GM21825 (cell line): ENCODE measurements at regions not wholly inside any gene's neighbourhood (a gene's known extent, or its start where the extent isn't known, plus 50 kb on each side); places are given as distances from the start of the nearest gene placed in this dataset.

Experiments
- ATAC-seq: cut with Tn5 transposase; IDR thresholded peaks from one replicate; pipeline ENCODE4 v1.9.1; 2021; ENCODE audit warnings: mild to moderate bottlenecking, moderate library complexity; ENCODE audit not compliant: unreplicated experiment

DNA sequence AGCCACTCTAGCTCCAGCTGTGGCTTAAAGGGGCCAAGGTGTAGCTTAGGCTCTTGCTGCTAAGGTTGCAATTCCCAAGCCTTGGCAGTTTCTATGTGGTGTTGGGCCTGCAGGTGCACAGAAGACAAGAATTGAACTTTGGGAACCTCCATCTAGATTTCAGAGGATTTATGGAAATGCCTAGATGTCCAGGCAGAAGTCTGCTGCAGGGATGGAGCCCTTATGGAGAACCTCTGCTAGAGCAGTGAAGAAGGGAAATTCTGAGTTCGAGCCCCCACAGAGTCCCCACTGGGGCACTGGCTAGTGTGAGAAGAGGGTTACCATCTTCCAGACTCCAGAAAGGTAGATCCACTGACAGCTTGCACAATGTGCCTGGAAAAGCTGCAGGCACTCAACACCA, 694.7 kb downstream of the SLC16A7 start:
- ATAC-seq: no peak

DNA sequence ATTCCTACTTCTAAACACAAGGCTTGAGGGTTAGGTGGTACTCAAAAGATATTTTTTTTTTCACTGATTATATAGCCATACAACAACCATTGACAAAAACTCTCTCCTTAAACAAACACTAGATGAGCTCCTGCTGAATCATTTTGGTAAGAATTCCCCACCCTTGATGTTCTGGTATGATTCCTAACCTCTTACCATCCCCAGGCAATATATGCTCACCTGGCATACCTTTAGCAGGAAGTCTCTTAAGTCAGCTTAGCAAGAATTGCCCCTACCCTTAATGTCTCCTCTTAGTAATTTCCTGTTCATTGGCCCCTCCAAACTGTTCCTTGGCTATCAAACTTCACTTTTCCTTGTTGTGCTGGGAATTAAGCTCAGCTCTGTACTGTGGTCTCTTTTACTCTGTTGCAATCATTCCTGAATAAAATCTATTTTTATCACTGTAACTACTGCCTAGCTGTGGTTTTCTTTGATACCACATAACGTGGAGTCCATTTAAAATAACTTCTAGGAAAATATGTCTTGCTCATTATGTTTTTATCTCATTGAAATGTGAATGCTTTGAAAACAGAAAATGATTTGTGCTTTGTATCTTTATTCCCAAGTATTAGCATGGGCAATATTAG, 712.6 kb downstream of the SLC16A7 start:
- ATAC-seq: no peak

DNA sequence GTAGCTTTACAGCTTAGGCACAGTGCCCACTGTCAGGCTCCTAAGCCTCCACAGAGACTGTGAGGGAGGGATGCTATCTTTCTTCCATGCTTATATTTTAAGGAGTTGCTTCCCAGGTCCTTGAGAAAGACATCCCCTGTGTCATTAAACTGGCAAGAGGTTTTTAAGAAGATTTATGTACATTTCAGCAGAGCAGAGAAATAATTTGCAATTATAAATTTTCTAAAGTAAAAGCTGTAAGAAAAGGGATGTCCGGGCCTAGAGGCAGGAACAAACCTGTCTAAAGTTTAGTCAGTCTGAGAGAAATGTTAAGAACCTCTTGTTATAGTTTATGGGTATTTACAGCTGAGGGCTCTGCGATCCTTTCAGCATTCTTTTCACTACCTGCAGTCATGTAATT, 716.1 kb downstream of the SLC16A7 start:
- no peak for ATAC-seq

DNA sequence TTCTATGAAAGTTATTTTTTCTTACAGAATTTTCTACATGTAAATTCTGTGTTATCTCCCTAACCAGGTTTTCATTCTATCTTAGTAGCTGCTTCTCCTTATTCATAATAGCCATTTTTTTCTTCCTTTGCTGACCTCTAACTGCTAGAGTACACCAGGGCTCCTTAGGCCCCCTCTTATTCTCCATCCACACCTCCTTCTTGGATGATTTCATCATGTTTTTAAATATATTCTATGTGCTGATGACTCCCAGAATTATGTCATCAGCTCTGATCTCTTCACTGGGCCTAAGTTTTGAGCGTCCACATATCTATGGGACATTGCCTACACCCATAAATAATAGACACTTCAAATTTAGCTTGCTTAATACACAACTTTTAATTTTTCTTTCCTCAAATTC, 721.5 kb downstream of the SLC16A7 start:
- no peak for ATAC-seq

DNA sequence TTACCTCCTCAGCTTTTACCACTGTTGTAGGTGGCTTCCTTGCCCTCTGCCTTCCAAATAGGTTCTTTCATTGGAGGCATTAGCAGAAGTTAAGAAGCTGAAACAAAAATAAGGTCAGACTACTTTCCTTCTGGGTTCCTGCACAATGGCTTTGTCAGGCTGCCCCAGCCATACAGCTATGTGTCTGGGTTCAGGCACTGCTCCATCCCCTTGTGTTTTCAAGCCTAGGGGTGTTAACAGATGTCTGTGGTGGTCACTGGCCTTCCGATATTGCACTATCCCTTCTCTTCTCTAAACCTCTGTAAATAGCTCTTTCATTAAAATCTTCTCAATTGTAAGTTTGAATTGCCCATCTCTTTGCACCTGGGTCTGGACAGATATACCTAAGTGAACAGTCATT, 728.9 kb downstream of the SLC16A7 start:
- ATAC-seq: no peak

DNA sequence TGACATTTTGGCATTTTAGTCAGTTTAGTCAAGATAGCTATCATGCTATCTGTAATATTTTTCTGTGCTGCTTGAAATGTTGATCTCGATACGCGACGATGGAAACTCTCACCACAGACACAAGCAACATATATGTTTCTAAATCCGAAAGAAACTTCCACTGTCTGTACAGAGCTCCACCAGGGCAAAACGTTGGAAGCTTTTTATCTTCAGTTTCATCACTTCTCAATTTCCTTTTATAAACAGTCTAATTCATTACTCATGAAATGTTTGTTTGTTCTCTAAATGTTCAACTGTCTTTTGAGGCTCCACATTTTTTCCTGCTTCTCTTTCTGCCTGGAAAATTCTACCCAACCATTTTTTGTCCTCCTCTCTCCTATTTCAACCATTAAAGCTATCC, 737.6 kb downstream of the SLC16A7 start:
- ATAC-seq: no peak

DNA sequence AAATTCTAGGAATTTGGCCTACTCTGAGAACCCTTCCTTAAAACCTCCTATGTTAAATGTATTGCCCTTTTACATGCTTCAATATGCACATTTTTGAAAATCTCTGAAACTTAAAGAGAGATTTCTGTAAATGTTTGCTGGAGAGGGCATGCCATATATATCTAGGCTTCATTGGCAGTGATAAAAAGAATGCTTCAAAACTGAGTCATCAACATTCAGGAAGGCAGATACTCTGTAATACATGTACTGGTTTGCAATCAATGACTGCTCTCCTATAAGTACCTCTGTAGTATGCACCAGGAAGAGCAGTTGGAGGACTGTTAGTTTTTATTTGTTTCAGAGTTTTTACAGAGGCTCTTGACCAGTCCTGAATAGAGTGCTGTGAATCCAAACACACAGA, 739.9 kb downstream of the SLC16A7 start:
- no peak for ATAC-seq

DNA sequence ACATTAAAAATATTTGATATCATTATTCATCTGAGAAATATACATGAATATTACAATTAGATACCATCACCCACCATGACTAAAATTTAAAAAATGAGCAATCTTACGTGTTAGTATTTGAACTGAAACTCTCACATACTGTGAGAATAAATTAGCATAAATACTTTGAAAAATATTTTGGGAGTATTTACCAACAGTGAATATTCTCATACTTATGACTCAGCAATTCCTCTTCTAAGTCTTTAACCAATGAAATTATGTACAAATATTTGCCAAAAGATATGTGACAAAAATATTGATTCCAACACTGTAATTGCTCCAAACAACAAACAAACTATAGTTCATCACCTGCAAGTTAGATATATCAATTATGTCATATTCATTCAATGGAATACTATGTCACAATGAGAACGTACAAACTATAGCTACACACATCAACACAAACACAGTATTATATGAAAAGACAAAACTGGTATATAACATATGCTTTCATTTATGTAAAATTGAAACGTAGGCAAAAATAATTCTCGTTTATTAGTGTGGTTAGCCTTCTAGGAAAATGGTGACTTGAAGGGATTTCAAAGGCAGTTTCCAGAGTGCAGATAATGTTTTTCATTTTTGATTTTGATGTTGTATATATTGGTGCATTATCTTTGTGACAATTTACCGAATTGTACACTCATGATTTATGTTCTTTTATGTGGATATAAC, 742.2 kb downstream of the SLC16A7 start:
- ATAC-seq: no peak

DNA sequence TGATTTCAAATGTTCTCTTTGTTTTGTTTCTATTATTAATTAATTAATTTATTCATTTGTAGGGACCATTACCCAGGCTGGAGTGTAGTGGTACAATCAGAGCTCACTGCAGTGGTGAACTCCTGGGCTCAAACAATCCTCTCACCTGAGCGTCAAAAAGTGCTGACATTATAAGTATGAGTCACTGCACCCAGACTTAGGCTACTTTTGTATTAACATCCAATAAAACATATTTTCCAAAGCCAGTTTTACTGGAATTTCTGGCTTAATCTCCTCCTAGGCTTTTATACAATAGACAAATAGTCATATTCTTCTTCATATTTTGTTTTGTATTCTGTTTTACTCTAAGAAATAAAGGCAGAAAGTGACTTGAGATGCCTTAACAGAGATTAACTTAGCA, 749.6 kb downstream of the SLC16A7 start:
- ATAC-seq: no peak

DNA sequence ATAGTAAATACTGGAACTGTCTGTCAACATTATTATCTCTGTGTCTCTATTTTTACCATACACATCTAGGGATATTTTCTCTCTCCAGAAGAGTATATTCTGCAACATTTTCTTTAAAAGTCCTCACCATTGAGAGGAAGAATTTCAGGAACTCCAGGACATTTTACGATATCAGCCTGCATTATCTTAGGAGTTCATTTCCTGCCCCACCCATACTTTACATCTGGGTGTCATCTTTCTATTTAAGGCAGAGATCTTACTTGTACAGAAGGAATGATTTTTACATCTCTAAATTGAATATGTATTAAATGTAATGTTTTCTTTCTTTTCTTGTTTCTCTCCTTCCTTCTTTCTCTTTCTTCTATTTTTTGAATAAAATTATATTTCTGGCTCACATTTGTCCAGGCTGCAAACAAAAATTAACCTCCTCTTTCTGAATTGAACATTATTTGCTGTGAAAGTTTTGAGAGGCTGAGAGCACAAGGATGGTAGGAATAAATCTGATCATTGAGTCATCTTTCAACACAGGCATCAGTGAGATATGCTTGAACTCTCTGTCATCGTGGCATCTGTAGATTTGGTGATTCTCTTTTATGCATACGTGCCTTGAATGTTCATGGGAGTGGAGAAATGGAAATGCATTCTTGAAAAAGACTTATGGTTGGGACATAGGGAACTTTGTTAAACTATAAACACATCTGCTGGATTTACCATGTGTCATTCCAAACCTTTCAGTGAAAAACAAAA, 753.6 kb downstream of the SLC16A7 start:
- no peak for ATAC-seq

DNA sequence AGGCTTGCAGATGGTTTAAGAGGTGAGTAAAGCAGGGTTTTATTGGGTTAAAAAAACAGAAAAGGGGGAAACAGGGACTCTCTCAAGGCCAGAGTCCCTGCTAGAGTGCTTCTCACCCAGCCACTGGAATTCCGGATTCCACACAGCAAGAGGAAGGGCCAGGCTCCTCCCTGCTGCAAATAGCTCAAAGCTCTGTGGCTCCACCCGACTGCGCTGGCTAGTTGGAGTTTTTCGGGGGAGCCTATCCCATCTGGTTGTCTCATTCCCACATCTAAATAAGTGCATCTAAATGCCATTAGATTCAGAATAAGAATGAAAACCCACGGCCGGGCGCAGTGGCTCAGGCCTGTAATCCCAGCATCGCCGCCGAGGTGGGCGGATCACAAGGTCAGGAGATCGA, 791.5 kb downstream of the SLC16A7 start:
- no peak for ATAC-seq

DNA sequence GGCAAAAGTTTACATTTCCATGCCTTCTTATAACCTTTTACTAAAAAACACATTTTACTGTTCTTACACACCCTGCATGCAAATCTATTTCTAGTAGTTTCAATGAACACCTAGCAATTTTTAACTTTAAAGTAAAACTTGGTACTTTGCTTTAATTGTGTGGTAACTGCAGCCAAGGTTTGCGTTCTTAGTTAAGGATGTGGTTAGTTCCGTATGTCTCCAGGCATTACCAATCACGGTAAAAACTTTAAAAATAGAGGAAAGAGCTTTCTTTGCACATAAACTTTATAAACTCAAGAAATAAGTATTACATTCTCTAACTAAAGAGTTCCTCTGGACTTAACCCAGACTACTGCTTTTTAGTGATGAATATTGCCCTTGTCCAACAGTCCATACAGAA, 795.2 kb downstream of the SLC16A7 start:
- ATAC-seq: no peak

DNA sequence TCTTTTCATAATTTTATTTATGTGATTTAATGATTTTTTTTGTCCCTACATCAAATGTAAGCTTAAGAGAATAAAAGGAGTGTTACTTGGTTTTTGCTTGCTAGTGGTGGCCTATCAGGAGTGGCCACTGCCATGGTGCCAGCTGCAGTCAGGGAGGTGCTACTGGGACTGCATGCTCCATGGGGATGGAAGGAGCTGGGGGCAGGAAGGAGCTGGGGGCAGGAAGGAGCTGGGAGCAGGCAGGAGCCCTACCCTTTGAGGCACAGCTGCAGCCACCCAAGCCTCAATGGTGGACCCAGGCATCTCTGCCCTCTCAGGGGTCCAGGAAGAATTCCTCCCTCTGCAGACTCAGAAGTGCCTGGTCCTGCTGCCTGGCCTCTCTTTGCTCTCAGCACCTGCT, 796.0 kb downstream of the SLC16A7 start:
- no peak for ATAC-seq

DNA sequence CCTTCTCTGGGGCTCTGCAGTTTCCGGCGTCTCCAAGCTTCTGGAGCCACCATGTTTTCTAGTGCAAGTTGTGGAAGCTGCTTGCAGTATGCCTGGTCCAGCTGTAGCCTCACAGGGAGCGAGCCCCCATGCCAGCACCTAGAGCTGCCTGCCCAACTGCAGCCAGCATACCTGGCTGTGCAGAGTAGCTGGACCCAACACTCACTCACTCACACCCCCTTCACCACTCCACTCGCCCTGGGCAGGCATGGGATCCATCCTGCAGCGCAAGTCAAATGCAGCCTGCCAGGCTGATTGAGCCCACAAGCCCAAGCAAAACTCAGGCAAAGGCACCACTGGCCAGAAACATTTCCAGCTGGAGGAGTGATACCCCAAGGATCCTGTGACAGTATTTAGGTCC, 797.3 kb downstream of the SLC16A7 start:
- ATAC-seq: no peak

DNA sequence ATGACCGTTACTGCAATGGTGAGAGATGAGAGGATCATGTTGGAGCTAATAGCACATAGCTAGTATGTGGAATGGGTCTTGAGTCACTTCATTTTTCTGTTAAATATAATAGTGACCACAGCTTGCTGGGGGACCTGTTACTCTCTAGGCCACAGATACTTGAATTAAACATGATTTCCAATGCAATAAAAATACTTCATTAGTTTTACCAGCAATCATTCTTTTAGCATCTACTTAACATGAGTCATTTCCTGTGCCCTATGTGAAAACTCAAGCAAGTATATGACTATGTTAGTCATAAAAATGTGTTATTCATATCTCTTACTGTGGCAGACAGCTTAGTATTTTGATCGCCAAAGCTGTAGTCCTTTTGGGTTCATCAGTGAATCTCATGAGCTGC, 798.8 kb downstream of the SLC16A7 start:
- ATAC-seq: no peak

DNA sequence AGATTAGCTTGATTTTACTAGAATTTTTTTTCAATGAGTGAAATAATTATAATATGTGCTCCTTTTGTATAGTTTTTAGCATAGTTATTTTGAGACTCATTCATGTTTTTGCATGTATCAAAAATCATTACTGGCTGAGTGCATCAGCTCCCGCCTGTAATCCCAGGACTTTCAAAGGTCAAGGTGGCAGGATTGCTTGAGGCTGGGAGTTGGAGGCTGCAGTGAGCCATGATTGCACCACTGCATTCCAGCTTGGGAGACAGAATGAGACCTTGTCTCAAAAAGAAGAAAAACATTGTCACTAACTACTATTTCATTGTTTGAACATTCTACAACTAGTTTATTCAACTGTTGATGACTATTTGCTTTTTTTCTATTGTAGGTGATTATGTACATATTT, 802.7 kb downstream of the SLC16A7 start:
- ATAC-seq: no peak

DNA sequence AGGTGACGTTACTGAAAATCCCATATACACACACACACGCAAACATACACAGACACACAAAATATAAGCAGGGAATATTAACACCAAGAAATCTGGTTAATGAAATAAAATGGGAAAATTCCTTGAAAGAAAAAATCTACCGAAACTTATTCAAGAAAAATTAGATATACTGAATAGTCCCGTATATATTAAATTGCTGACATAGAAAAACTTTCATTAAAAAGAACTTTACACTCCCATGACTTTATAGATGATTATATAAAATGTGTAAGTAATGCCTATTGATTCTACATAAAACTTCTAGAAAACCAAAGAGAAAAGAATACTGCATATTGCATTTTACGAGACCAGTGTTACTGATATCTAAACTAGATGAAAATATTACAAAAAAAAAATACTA, 803.2 kb downstream of the SLC16A7 start:
- ATAC-seq: no peak

DNA sequence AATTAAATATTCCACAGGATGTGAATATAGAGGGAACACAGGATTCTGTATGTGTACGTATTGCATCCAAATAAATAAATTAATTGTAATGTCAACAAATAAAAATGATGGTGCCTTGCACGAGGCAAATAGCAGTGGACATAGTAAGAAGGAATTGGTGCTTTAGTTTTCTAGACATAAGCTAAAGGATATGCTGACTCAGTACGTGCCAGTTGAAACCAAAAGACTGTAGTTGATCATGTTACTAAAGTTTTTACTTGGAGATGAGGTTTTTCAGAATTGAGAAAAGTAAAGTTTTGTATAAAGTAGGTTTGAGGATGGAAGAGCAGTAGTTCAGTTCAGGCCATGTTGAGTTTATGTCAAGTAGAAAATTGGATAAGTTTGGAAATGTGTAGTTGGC, 807.2 kb downstream of the SLC16A7 start:
- ATAC-seq: no peak

DNA sequence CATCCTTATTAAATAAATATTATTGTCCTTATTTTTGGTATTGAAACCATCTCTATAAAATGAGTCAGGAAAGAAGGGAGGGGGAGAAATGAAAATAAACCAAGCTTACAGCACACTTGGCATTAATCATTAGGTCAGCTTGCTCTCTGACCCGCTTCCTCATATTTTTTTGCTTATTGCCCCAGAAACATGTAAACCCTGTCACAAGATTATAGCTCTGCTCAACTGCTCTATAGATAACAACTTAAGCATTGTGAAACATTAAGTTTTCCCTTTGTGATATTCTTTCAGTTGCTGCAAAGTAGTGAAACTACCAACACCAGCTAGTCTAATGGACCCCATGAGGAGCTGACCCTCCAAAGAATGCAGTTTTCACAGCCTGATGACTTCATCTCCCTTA, 819.5 kb downstream of the SLC16A7 start:
- ATAC-seq: no peak

DNA sequence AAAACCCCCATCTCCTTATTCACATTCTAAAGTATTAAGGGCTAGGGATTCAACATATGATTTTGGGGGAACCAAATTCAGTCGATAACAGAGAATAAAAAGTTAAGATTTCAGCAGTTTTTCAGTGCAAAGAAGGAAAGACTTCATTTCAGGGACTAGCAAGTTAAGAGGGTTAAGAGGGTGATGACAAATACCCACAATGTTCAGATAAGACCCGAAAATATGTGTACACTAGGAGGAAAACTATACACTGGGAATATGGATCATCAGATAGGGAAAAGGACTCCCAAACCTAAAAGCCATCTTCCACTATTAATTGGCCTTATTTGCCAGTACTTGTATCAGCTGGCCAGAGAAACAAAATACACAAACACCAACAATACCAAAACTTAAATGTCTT, 824.2 kb downstream of the SLC16A7 start:
- no peak for ATAC-seq

DNA sequence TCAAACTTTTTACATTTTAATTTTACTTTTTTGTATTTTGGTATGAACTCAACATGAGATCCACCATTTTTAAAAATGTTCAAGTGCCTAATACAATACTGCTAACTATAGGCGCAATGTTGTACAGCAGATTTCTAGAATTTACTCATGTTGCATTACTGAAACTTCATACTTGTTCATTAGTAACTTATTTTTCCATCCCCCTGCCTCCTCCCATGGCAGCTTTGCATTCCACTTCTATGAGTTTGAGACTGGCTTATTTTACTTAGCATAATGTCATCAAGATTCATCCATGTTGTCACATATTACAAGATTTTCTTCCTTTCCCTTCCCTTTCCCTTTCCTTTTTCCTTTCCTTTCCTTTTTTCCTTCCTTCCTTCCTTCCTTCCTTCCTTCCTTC, 825.9 kb downstream of the SLC16A7 start:
- ATAC-seq: no peak

DNA sequence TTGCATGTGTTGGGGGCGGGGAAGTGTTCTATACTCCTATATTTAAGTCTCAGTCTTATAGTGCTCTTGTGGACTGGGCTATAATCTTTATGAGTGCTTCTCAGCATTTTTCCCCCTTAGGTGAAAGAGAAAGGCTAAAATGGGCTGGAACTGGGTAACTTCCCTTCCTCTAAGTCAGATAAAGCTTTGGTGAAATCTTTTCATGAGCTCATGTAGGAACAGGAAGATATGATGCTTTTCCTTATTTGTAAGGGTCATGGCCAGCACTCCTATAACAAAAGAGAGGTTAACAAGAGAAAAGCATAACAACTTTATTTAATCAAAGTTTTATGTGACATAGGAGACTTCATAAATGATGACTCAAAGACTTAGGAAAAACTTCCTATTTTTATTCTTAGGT, 841.5 kb downstream of the SLC16A7 start:
- no peak for ATAC-seq
